K562 (cell line): ENCODE measurements at regions not wholly inside any gene's neighbourhood (a gene's known extent, or its start where the extent isn't known, plus 50 kb on each side); places are given as distances from the start of the nearest gene placed in this dataset.

Source experiments
- ATAC-seq: fragments of 200-7000 bp; cut with Tn5 transposase; 3 replicates; pipeline ENCODE4 v1.9.1; 2020; ENCODE audit warnings: moderate library complexity
- BruUV-seq: library from RNA; stranded (reverse); fragments of 400-500 nt; replicated peaks from 2 replicates; lab custom pipeline; 2021; lab: Mats Ljungman, UMichigan
- CTCF ChIA-PET: fragments of 300-600 bp; formaldehyde crosslinking; extraction: SDS; loops from one replicate; lab custom pipeline; 2021; ENCODE audit warnings: low intra/inter-chr PET ratio; lab: Yijun Ruan, JAX
- POLR2A ChIA-PET: fragments of 300-600, 350-650 bp; sonication (Branson Sonifier 250); formaldehyde crosslinking; extraction: SDS; loops from one replicate; lab custom pipeline; 2021; ENCODE audit warnings: antibody characterized with exemption, inconsistent platforms; lab: Yijun Ruan, JAX
- DNase-seq, 4 experiments: peaks; one replicate each; pipeline versions ENCODE4 v3.0.0 to v3.0.0-alpha.2; 2011 to 2018; ENCODE audit warnings: low spot score in 3 of 4, mixed read lengths in 3 of 4; ENCODE audit errors: extremely low read depth in 1 of 4
- FAIRE-seq: peaks from 2 replicates; lab custom pipeline; 2011; peaks lifted over from hg19 to GRCh38; lab: Jason Lieb, UNC
- H2AFZ ChIP-seq: 2 replicates; pipeline ENCODE4 v1.6.0; 2011; ENCODE audit warnings: low read depth, low read length, control low read depth, inconsistent platforms
- H3K27ac ChIP-seq: fragments of 200-600 bp; 3 replicates; pipeline ENCODE4 v1.8.0; 2011; ENCODE audit warnings: low read depth, mild to moderate bottlenecking, control low read depth, inconsistent platforms, low read length, moderate library complexity, mixed read lengths; ENCODE audit errors: extremely low read depth
- H3K27me3 ChIP-seq, 2 experiments: fragments of 300-600 bp in 1 of 2; 2 replicates in 1 of 2; 3 replicates in 1 of 2; pipeline versions ENCODE4 v1.6.0 to v1.8.0; 2011; ENCODE audit warnings: inconsistent platforms in 2 of 2, low read length in 2 of 2, mild to moderate bottlenecking in 1 of 2, mixed read lengths in 1 of 2, moderate library complexity in 1 of 2; ENCODE audit not compliant: control insufficient read depth in 2 of 2, insufficient read depth in 2 of 2
- H3K36me3 ChIP-seq: fragments of 300-600 bp; 3 replicates; pipeline ENCODE4 v1.8.0; 2011; ENCODE audit warnings: mild to moderate bottlenecking, low read length, inconsistent platforms; ENCODE audit not compliant: control insufficient read depth, insufficient read depth
- H3K4me1 ChIP-seq, 2 experiments: fragments of 200-600 bp in 1 of 2; replicated peaks in 1 of 2; 2 replicates in 1 of 2; 3 replicates in 1 of 2; pipeline versions ENCODE4 v1.5.1 to v1.8.0; 2011; ENCODE audit warnings: inconsistent platforms in 2 of 2, low read length in 2 of 2, mild to moderate bottlenecking in 1 of 2, mixed read lengths in 1 of 2, moderate library complexity in 1 of 2; ENCODE audit not compliant: control insufficient read depth in 2 of 2, insufficient read depth in 2 of 2
- H3K4me2 ChIP-seq: 2 replicates; pipeline ENCODE4 v1.6.1; 2011; ENCODE audit warnings: low read length, control low read depth, inconsistent platforms, mixed read lengths; ENCODE audit not compliant: insufficient read depth
- H3K4me3 ChIP-seq: fragments of 200-600 bp; sonication (generic), shearing (Covaris generic); 2 replicates; pipeline ENCODE4 v1.5.1; 2016; ENCODE audit warnings: control low read depth, inconsistent platforms
- H3K79me2 ChIP-seq: fragments of 200-600 bp; 3 replicates; pipeline ENCODE4 v1.8.0; 2011; ENCODE audit warnings: low read length, inconsistent platforms; ENCODE audit not compliant: control insufficient read depth, insufficient read depth
- H3K9ac ChIP-seq, 2 experiments: 2 replicates each; pipeline versions ENCODE4 v1.6.0 to v1.6.1; 2011; ENCODE audit warnings: low read depth in 2 of 2, low read length in 2 of 2, control low read depth in 1 of 2, inconsistent platforms in 1 of 2, mild to moderate bottlenecking in 1 of 2, mixed read lengths in 1 of 2; ENCODE audit not compliant: insufficient read depth in 1 of 2
- H3K9me1 ChIP-seq: one replicate; pipeline ENCODE4 v1.6.0; 2011; ENCODE audit warnings: inconsistent platforms, mild to moderate bottlenecking, low read length, moderate library complexity; ENCODE audit not compliant: control insufficient read depth, insufficient read depth
- H3K9me3 ChIP-seq: replicated peaks from 2 replicates; pipeline ENCODE4 v1.5.1; 2011; ENCODE audit warnings: low read depth, low read length, inconsistent platforms; ENCODE audit not compliant: control insufficient read depth, insufficient read depth
- H4K20me1 ChIP-seq: replicated peaks from 2 replicates; pipeline ENCODE4 v1.6.1; 2011; ENCODE audit warnings: low read length, inconsistent platforms, mixed read lengths; ENCODE audit not compliant: control insufficient read depth, insufficient read depth
- FOXA3 ChIP-seq, 2 experiments: fragments of 450-650 bp in 1 of 2; sonication (generic) in 1 of 2; formaldehyde crosslinking; IDR thresholded peaks in 1 of 2; conservative IDR thresholded peaks in 1 of 2; 2 replicates each; pipeline versions ENCODE4 v1.4.0 to v1.8.0; 2020 to 2022; ENCODE audit warnings: mild to moderate bottlenecking in 2 of 2, missing genetic modification reagents in 1 of 2
- HOXB6 ChIP-seq: fragments of 250-450 bp; sonication (Bioruptor Pico); IDR thresholded peaks from 2 replicates; pipeline ENCODE4 v1.5.1; 2022; ENCODE audit warnings: mild to moderate bottlenecking, borderline replicate concordance
- NFE2 ChIP-seq: IDR thresholded peaks from 2 replicates; pipeline ENCODE4 v1.6.1; 2014; ENCODE audit warnings: antibody characterized with exemption, low read depth
- NR3C1 ChIP-seq: sonication (generic); formaldehyde crosslinking; IDR thresholded peaks from 2 replicates; pipeline ENCODE4 v1.8.1; 2022; ENCODE audit warnings: missing genetic modification reagents
- ZFP91 ChIP-seq: sonication (generic); formaldehyde crosslinking; IDR thresholded peaks from 2 replicates; pipeline ENCODE4 v1.8.0; 2022; ENCODE audit warnings: mild to moderate bottlenecking, missing genetic modification reagents
- ZKSCAN3 ChIP-seq: fragments of 250-450 bp; sonication (Bioruptor Pico); IDR thresholded peaks from 2 replicates; pipeline ENCODE4 v1.4.0; 2020
- ZNF239 ChIP-seq: fragments of 250-450 bp; sonication (Bioruptor Pico); IDR thresholded peaks from 2 replicates; pipeline ENCODE4 v1.4.0; 2020; ENCODE audit warnings: mild to moderate bottlenecking
- ZNF253 ChIP-seq: fragments of 250-450 bp; sonication (Bioruptor Pico); conservative IDR thresholded peaks from 2 replicates; pipeline ENCODE4 v1.6.1; 2021; ENCODE audit warnings: mild to moderate bottlenecking
- ZNF583 ChIP-seq: fragments of 250-450 bp; sonication (Bioruptor Pico); IDR thresholded peaks from 2 replicates; pipeline ENCODE4 v1.4.0; 2020
- WGBS: fragments of 100-300 bp; shearing (Covaris generic); methylation state at CpG from one replicate; pipeline ENCODE4 v1.1.6; 2016; ENCODE audit warnings: low coverage, mixed read lengths; ENCODE audit not compliant: insufficient coverage; ENCODE audit errors: missing lambda C conversion rate; 5-methylcytosine and 5-hydroxymethylcytosine counted together
- in situ Hi-C: fragments of 300-500 bp; cut with MboI; formaldehyde crosslinking; loops from 4 replicates; pipeline ENCODE4 v1.15.0; 2018; ENCODE audit warnings: inconsistent platforms, mixed read lengths
- intact Hi-C: fragments of 100-400 bp; cut with micrococcal nuclease; formaldehyde crosslinking; loops from 2 replicates; pipeline ENCODE4 v1.14.2; 2022
- TF ChIP-seq, protein P1 (sequence below): fragments of 250-450 bp; sonication (Bioruptor Pico); IDR thresholded peaks from 2 replicates; pipeline ENCODE4 v1.5.0; 2022; ENCODE audit warnings: mild to moderate bottlenecking
- TF ChIP-seq, protein P2 (sequence below): fragments of 250-450 bp; sonication (Bioruptor Pico); IDR thresholded peaks from 2 replicates; pipeline ENCODE4 v1.4.0; 2020; ENCODE audit warnings: mild to moderate bottlenecking, moderate library complexity

DNA sequence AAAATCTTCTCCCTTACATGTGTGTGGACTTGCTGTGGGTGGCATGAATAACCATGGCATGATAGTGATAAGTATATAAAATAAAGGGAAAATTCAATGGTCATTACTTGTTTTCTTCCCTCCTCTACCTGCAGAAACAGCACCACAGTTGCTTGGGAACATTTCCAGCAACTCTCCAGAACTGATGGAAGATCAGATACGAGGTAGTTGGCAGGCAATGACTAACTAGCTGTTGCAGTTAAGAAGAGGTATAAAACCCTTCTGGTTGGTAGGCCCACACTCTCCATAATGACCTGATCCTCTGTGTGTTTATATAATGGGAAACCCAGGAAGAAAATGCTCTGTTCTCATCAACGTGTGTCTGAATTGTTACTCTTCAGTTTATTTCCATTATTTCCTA lies 185.9 kb downstream of the SYK start:
- Histone ChIP-seq H4K20me1 (no peaks in the 10 kb centered on the region), H3K9me1 (no peaks in the 10 kb centered on the region), H3K79me2 (no peaks in the 10 kb centered on the region), H2AFZ (no peak overlapping the region), H3K4me2 (no peak overlapping the region), H3K27me3 (peaks cover 0 to 4% of the 10 kb centered on the region in 2 experiments; a peak in 2 of 5 replicates), H3K36me3 (no peaks in the 10 kb centered on the region), H3K4me3 (no peak overlapping the region), H3K27ac (no peak overlapping the region), H3K9me3 (no peaks in the 10 kb centered on the region), H3K4me1 (0 out of 5 replicates have a peak, but pooled peaks cover 0 to 4% of the 10 kb centered on the region in 2 experiments), H3K9ac (no peak overlapping the region)
- POLR2A ChIA-PET, result no interaction called here
- in situ Hi-C loops (no loop called here), intact Hi-C loops (no loop called here)
- no peak for FAIRE-seq
- 4% methylated on average over 2 of the region's 2 CpGs for WGBS
- CTCF ChIA-PET, result no interaction called here
- ATAC-seq, result no peak
- no peak for DNase-seq
- no TSS peak for BruUV-seq
- TF ChIP-seq, protein P1, sequence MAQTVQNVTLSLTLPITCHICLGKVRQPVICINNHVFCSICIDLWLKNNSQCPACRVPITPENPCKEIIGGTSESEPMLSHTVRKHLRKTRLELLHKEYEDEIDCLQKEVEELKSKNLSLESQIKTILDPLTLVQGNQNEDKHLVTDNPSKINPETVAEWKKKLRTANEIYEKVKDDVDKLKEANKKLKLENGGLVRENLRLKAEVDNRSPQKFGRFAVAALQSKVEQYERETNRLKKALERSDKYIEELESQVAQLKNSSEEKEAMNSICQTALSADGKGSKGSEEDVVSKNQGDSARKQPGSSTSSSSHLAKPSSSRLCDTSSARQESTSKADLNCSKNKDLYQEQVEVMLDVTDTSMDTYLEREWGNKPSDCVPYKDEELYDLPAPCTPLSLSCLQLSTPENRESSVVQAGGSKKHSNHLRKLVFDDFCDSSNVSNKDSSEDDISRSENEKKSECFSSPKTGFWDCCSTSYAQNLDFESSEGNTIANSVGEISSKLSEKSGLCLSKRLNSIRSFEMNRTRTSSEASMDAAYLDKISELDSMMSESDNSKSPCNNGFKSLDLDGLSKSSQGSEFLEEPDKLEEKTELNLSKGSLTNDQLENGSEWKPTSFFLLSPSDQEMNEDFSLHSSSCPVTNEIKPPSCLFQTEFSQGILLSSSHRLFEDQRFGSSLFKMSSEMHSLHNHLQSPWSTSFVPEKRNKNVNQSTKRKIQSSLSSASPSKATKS (CRISPR knock-in tag), result no peak
- no peak for TF ChIP-seq NR3C1 (CRISPR knock-in tag)
- TF ChIP-seq, all 486 proteins: peak for 0

DNA sequence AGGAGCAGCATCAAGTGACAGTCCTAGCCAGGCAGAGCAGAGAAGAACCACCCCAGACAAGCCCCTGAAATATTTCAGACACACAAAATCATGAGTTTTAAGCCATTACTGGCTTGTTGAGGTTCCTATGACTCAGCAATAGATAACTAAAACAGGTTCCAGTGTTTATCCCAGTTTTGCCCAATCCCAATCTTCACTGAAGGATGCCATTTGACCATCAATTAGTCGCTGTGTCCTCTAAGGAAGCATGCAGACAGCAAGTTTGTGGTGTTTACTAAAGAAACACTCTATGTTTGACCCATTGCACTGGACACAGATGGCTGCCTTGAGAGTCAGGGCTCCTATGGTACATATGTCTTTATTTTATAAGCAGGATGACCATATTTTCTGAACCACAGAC lies 186.7 kb downstream of the SYK start:
- intact Hi-C loops (no loop called here), in situ Hi-C loops (no loop called here)
- no peak for DNase-seq
- 17% methylated on average over 1 of the region's 1 CpG for WGBS
- no peak for FAIRE-seq
- CTCF ChIA-PET, result no interaction called here
- POLR2A ChIA-PET, result no interaction called here
- H3K27me3 ChIP-seq, result peaks cover 0 to 4% of the 10 kb centered on the region in 2 experiments; a peak in 2 of 5 replicates
- BruUV-seq, result no TSS peak
- ATAC-seq, result no peak
- 0 out of 5 replicates have a peak, but pooled peaks cover 0 to 4% of the 10 kb centered on the region in 2 experiments for H3K4me1 ChIP-seq
- H2AFZ ChIP-seq, result 0 out of 2 replicates have a peak overlapping the region, but pooled peaks have one; percentile 4
- no peak overlapping the region for H3K27ac ChIP-seq
- H3K4me3 ChIP-seq, result no peak overlapping the region
- no peak overlapping the region for H3K9ac ChIP-seq
- no peaks in the 10 kb centered on the region for H3K36me3 ChIP-seq
- no peaks in the 10 kb centered on the region for H3K9me1 ChIP-seq
- no peaks in the 10 kb centered on the region for H3K79me2 ChIP-seq
- H3K4me2 ChIP-seq, result no peak overlapping the region
- no peaks in the 10 kb centered on the region for H4K20me1 ChIP-seq
- H3K9me3 ChIP-seq, result no peaks in the 10 kb centered on the region
- TF ChIP-seq ZFP91 (CRISPR knock-in tag) (no peak), ZNF239 (CRISPR knock-in tag) (no peak), ZKSCAN3 (CRISPR knock-in tag) (no peak), FOXA3 (CRISPR knock-in tag; conservative IDR thresholded peaks at IDR 0.05 in 1 of 2, IDR thresholded peaks at IDR 0.05 in 1 of 2) (no peak), ZNF253 (no peak), ZNF583 (no peak), NFE2 (peak; percentile 32; the same call in 1 of the 2 replicates), HOXB6 (no peak)
- TF ChIP-seq, protein P2, sequence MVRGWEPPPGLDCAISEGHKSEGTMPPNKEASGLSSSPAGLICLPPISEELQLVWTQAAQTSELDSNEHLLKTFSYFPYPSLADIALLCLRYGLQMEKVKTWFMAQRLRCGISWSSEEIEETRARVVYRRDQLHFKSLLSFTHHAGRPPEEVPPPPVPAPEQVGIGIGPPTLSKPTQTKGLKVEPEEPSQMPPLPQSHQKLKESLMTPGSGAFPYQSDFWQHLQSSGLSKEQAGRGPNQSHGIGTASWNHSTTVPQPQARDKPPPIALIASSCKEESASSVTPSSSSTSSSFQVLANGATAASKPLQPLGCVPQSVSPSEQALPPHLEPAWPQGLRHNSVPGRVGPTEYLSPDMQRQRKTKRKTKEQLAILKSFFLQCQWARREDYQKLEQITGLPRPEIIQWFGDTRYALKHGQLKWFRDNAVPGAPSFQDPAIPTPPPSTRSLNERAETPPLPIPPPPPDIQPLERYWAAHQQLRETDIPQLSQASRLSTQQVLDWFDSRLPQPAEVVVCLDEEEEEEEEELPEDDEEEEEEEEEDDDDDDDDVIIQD, result no peak
